ENCODE measurements at regions not wholly inside any gene's neighbourhood (a gene's known extent, or its start where the extent isn't known, plus 50 kb on each side); places are given as distances from the start of the nearest gene placed in this dataset.
"Not testable (repeated sequence)": the region's sequence is repeated elsewhere in the genome, so short reads cannot be mapped to it uniquely, and the experiment has no call there.

- H3K36me3 Mint-ChIP-seq (ENCODE audit: low read depth), result no peaks in the 10 kb centered on the region
- H3K4me1 Mint-ChIP-seq, result peaks cover 16% of the 10 kb centered on the region
- H3K27me3 Mint-ChIP-seq (ENCODE audit: low read depth, poor library complexity), result no peaks in the 10 kb centered on the region
- no peak for TF ChIP-seq CTCF (IDR thresholded peaks at IDR 0.05)
- no peak overlapping the region for H3K27ac Mint-ChIP-seq
- no peak overlapping the region for H3K4me3 Mint-ChIP-seq
- H3K9me3 Mint-ChIP-seq, result peaks cover 3% of the 10 kb centered on the region
- DNase-seq, result no peak
Measured at GRCh38 chr12:91877456-91878235, 268.0 kb downstream of the BTG1 start.

DNA sequence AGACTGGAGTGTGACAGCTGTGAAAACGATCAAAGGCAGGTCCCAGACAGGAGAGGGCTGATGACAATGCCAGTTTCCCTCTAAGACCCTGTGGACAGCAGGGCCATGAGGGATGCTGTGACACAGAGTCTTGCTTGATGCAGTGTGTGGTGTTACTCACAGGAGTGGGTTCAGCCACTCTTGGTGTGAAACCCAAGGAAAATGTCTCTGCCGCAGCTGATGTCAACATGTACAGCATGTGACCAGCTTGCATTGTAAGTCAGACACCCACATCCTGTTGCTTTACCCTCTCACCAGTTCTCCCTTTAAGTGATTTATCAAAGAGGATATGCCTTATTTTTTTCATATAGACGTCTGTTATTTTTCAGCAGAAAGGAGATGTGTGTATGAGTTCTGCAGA lies 268.6 kb downstream of the BTG1 start:
- H3K27me3 Mint-ChIP-seq (ENCODE audit: low read depth, poor library complexity), result no peaks in the 10 kb centered on the region
- H3K27ac Mint-ChIP-seq, result peak overlapping the region; percentile 57
- H3K36me3 Mint-ChIP-seq (ENCODE audit: low read depth), result no peaks in the 10 kb centered on the region
- TF ChIP-seq CTCF (IDR thresholded peaks at IDR 0.05), result no peak
- peaks cover 6% of the 10 kb centered on the region for H3K9me3 Mint-ChIP-seq
- H3K4me3 Mint-ChIP-seq, result no peak overlapping the region
- DNase-seq, result no peak
- peaks cover 12% of the 10 kb centered on the region for H3K4me1 Mint-ChIP-seq

DNA sequence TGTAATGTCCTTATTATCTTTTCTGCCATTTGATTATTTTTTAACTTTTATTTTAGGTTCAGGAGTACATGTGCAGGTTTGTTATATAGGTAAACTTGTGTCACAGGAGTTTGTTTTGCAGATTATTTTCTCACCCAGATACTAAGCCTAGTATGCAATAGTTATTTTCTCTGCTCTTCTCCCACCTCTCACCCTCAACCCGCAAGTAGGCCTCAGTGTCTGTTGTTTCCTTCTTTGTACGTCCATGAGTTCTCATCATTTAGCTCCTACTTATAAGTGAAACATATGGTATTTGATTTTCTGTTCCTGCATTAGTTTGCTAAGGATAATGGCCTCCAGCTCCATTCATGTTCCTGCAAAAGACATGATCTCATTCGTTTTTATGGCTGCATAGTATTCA lies 270.0 kb downstream of the BTG1 start:
- not testable (repeated sequence) for H3K27me3 Mint-ChIP-seq (ENCODE audit: low read depth, poor library complexity); H3K27ac Mint-ChIP-seq; DNase-seq; H3K36me3 Mint-ChIP-seq (ENCODE audit: low read depth); H3K9me3 Mint-ChIP-seq; H3K4me3 Mint-ChIP-seq
- H3K4me1 Mint-ChIP-seq, result peaks cover 12% of the 10 kb centered on the region

DNA sequence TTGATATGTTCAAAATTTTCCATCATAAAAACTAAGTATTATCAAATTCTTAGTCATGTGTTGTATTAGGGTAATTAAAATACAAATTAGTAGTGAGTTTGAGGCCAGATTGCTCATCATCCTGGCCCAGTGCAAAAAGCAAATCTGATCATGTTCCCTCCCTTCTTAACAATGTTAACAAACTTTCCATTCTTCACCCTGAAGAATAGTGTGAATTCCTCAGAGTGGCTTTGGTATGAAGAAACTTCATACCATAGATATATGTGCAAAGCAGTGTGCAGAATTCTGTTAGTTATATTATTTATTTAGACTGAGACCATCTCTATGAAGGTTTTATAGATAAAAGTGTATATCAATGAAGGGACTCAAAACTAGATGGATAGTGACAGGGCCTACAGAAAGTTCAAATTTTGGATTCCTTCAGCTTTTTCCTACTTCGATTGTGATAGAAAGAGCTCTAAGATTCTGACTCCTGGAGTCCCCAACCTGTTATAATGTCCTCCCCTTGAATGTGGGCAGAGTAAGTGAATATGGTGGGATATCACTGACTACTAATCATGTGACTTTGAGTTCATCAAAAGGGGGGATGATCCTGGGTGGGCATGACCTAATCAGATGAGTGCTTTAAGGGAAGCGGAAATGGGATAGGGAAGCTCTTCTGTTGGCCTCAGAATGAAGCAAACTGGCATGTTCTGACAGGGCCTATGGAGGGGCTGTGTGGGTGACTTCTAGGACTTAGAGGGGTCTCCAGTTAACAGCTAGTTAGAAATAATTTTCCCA lies 271.4 kb downstream of the BTG1 start:
- H3K4me3 Mint-ChIP-seq, result no peak overlapping the region
- peaks cover 12% of the 10 kb centered on the region for H3K4me1 Mint-ChIP-seq
- no peaks in the 10 kb centered on the region for H3K27me3 Mint-ChIP-seq (ENCODE audit: low read depth, poor library complexity)
- H3K36me3 Mint-ChIP-seq (ENCODE audit: low read depth), result no peaks in the 10 kb centered on the region
- no peak for DNase-seq
- no peak overlapping the region for H3K27ac Mint-ChIP-seq
- peaks cover 10% of the 10 kb centered on the region for H3K9me3 Mint-ChIP-seq
- TF ChIP-seq CTCF (IDR thresholded peaks at IDR 0.05), result no peak

- Mint-ChIP-seq H3K9me3 (peaks cover 10% of the 10 kb centered on the region), H3K27ac (peak overlapping the region; percentile 8)
Measured at GRCh38 chr12:91871751-91872150, 273.9 kb downstream of the BTG1 start.

More at GRCh38 chr12:91871751-91872150, 273.9 kb downstream of the BTG1 start:
- no peak for DNase-seq
- Mint-ChIP-seq H3K36me3 (ENCODE audit: low read depth) (no peaks in the 10 kb centered on the region), H3K4me1 (peaks cover 8% of the 10 kb centered on the region), H3K4me3 (no peak overlapping the region), H3K27me3 (ENCODE audit: low read depth, poor library complexity) (no peaks in the 10 kb centered on the region)
- no peak for TF ChIP-seq CTCF (IDR thresholded peaks at IDR 0.05)

Data from nephron progenitor cell (in vitro differentiated cells).